Endothelial cell of umbilical vein (primary cell): ENCODE measurements at regions not wholly inside any gene's neighbourhood (a gene's known extent, or its start where the extent isn't known, plus 50 kb on each side); places are given as distances from the start of the nearest gene placed in this dataset.

Experiments
- BruUV-seq: library from RNA; stranded (reverse); fragments of 400-500 nt; replicated peaks from 2 replicates; lab custom pipeline; 2021; lab: Mats Ljungman, UMichigan
- CTCF ChIA-PET: fragments of 300-600, 350-600 bp; sonication (Branson Sonifier 250); formaldehyde crosslinking; loops from one replicate; lab custom pipeline; 2021; ENCODE audit warnings: antibody characterized with exemption, inconsistent platforms; lab: Charles Lee
- POLR2A ChIA-PET: fragments of 300-600, 350-600 bp; sonication (Branson Sonifier 250); formaldehyde crosslinking; loops from one replicate; lab custom pipeline; 2021; ENCODE audit warnings: antibody characterized with exemption, inconsistent platforms; lab: Charles Lee
- DNase-seq: peaks from one replicate; pipeline ENCODE4 v3.0.0-alpha.2; 2011; ENCODE audit warnings: low read depth, low spot score
- FAIRE-seq: peaks from 2 replicates; lab custom pipeline; 2011; peaks lifted over from hg19 to GRCh38; lab: Jason Lieb, UNC
- H2AFZ ChIP-seq: 2 replicates; pipeline ENCODE4 v1.6.0; 2012; ENCODE audit warnings: low read depth, low read length, control low read depth, inconsistent platforms
- H3K27ac ChIP-seq: 2 replicates; pipeline ENCODE4 v1.5.1; 2011; ENCODE audit warnings: low read depth, mild to moderate bottlenecking, control low read depth, low read length, moderate library complexity; ENCODE audit not compliant: insufficient read depth
- H3K27me3 ChIP-seq, 2 experiments: 2 replicates each; pipeline versions ENCODE4 v1.6.0 to v1.6.1; 2011; ENCODE audit warnings: low read length in 2 of 2, mixed read lengths in 1 of 2; ENCODE audit not compliant: control insufficient read depth in 2 of 2, insufficient read depth in 2 of 2
- H3K36me3 ChIP-seq, 2 experiments: 2 replicates in 1 of 2; 3 replicates in 1 of 2; pipeline ENCODE4 v1.5.1; 2011; ENCODE audit warnings: low read length in 2 of 2, mild to moderate bottlenecking in 1 of 2, moderate library complexity in 1 of 2; ENCODE audit not compliant: control insufficient read depth in 2 of 2, insufficient read depth in 2 of 2; ENCODE audit errors: extremely low read depth in 1 of 2
- H3K4me1 ChIP-seq: 3 replicates; pipeline ENCODE4 v1.5.1; 2011; ENCODE audit warnings: mild to moderate bottlenecking, low read length; ENCODE audit not compliant: control insufficient read depth, insufficient read depth; ENCODE audit errors: extremely low read depth
- H3K4me2 ChIP-seq: 2 replicates; pipeline ENCODE4 v1.6.1; 2011; ENCODE audit warnings: low read length, control low read depth, mixed read lengths; ENCODE audit not compliant: insufficient read depth
- H3K4me3 ChIP-seq, 3 experiments: fragments of 200-600 bp in 1 of 3; sonication (generic), shearing (Covaris generic) in 1 of 3; replicated peaks in 1 of 3; 2 replicates each; pipeline ENCODE4 v1.5.1; 2011 to 2016; ENCODE audit warnings: control low read depth in 3 of 3, low read length in 3 of 3, mild to moderate bottlenecking in 2 of 3, inconsistent platforms in 1 of 3, low read depth in 1 of 3, moderate library complexity in 1 of 3; ENCODE audit not compliant: insufficient read depth in 1 of 3
- H3K79me2 ChIP-seq: 2 replicates; pipeline ENCODE4 v1.6.0; 2012; ENCODE audit warnings: low read length, inconsistent platforms; ENCODE audit not compliant: control insufficient read depth, insufficient read depth
- H3K9ac ChIP-seq: replicated peaks from 2 replicates; pipeline ENCODE3; 2011; ENCODE audit warnings: low read length, control low read depth; ENCODE audit not compliant: insufficient read depth; ENCODE audit errors: extremely low read depth
- H3K9me1 ChIP-seq: replicated peaks from 3 replicates; pipeline ENCODE4 v1.6.0; 2011; ENCODE audit warnings: mild to moderate bottlenecking, low read length; ENCODE audit not compliant: control insufficient read depth, insufficient read depth; ENCODE audit errors: extremely low read depth
- H3K9me3 ChIP-seq: replicated peaks from 2 replicates; pipeline ENCODE4 v1.5.1; 2012; ENCODE audit warnings: low read length, inconsistent platforms; ENCODE audit not compliant: control insufficient read depth, insufficient read depth
- H4K20me1 ChIP-seq: replicated peaks from 2 replicates; pipeline ENCODE3; 2011; ENCODE audit warnings: mild to moderate bottlenecking, low read length; ENCODE audit not compliant: control insufficient read depth, insufficient read depth; ENCODE audit errors: extremely low read depth
- EZH2 ChIP-seq: IDR thresholded peaks from 2 replicates; pipeline ENCODE4 v1.6.1; 2012; ENCODE audit warnings: borderline replicate concordance, low read depth, mild to moderate bottlenecking, moderate library complexity, low read length, inconsistent platforms; ENCODE audit not compliant: severe bottlenecking
- FOS ChIP-seq: IDR thresholded peaks from 2 replicates; pipeline ENCODE4 v1.6.1; 2011; ENCODE audit warnings: mild to moderate bottlenecking, low read length, moderate library complexity, borderline replicate concordance; ENCODE audit not compliant: insufficient read depth
- GATA2 ChIP-seq: IDR thresholded peaks from 2 replicates; pipeline ENCODE4 v1.7.0; 2011; ENCODE audit warnings: low read depth, mild to moderate bottlenecking, moderate library complexity, mixed read lengths, low read length; ENCODE audit not compliant: insufficient read length, insufficient read depth
- JUN ChIP-seq: IDR thresholded peaks from 2 replicates; pipeline ENCODE4 v1.6.1; 2011; ENCODE audit warnings: borderline replicate concordance, low read depth; ENCODE audit not compliant: insufficient read length, insufficient read depth
- MAX ChIP-seq: IDR thresholded peaks from 2 replicates; pipeline ENCODE4 v1.6.1; 2011; ENCODE audit not compliant: insufficient read depth, insufficient read length
- MYC ChIP-seq: IDR thresholded peaks from one replicate; pipeline ENCODE4 v1.6.1; 2011; ENCODE audit warnings: mild to moderate bottlenecking, low read depth, low read length
- POLR2A ChIP-seq: IDR thresholded peaks from 2 replicates; pipeline ENCODE4 v1.6.1; 2012; ENCODE audit warnings: low read depth, mild to moderate bottlenecking, control low read depth, low read length
- POLR2AphosphoS5 ChIP-seq: IDR thresholded peaks from 2 replicates; pipeline ENCODE4 v1.6.1; 2012; ENCODE audit warnings: low read depth, mild to moderate bottlenecking, control low read depth, low read length, moderate library complexity; ENCODE audit not compliant: insufficient read depth
- dilution Hi-C: fragments of 300-500 bp; cut with MboI; formaldehyde crosslinking; loops from one replicate; pipeline ENCODE4 v1.15.0; 2019; ENCODE audit warnings: low sequenced_read_pairs; ENCODE audit not compliant: extremely low pct_ligation_motif_present
- intact Hi-C: fragments of 100-400 bp; cut with micrococcal nuclease; formaldehyde crosslinking; loops from one replicate; pipeline ENCODE4 v1.10.0; 2022
- TF ChIP-seq, protein P1 (sequence below), 2 donors: IDR thresholded peaks; 1 replicate in 1 of 2; 2 replicates in 1 of 2; pipeline ENCODE4 v1.5.1; 2011; ENCODE audit warnings: low read length in 2 of 2, mild to moderate bottlenecking in 2 of 2, moderate library complexity in 2 of 2, control low read depth in 1 of 2, inconsistent platforms in 1 of 2, low read depth in 1 of 2; ENCODE audit not compliant: insufficient read depth in 1 of 2; ENCODE audit errors: extremely low read depth in 1 of 2

DNA sequence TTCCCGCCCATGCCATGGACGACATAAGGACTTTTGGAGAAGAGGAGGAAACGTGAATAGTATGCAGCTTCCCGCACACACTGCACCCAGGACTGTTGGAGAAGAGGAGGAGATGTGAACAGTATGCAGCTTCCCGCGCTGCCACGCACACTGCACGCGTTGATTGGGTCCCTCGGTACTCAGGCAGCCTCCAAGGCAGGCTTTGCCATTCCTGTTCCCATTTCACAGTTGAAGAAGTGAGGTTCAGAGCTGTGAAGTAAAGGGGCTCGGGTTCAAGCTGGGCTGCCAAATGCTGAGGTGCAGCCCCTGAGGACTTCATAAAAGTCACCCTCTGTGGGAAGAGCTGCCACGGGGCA, 147.9 kb upstream of the FAM20C start:
- POLR2A ChIA-PET = no interaction called here
- Histone ChIP-seq H3K36me3 (no peaks in the 10 kb centered on the region), H3K9ac (no peak overlapping the region), H4K20me1 (no peaks in the 10 kb centered on the region), H2AFZ (no peak overlapping the region), H3K4me1 (no peaks in the 10 kb centered on the region), H3K9me3 (no peaks in the 10 kb centered on the region), H3K4me2 (no peak overlapping the region), H3K27me3 (peaks cover 5 to 20% of the 10 kb centered on the region in 2 experiments), H3K27ac (no peak overlapping the region), H3K9me1 (no peaks in the 10 kb centered on the region), H3K4me3 (no peak overlapping the region), H3K79me2 (no peaks in the 10 kb centered on the region)
- dilution Hi-C loops (no loop called here), intact Hi-C loops (no loop called here)
- no TSS peak for BruUV-seq
- CTCF ChIA-PET = no interaction called here
- no peak for TF ChIP-seq MYC
- TF ChIP-seq, protein P1, sequence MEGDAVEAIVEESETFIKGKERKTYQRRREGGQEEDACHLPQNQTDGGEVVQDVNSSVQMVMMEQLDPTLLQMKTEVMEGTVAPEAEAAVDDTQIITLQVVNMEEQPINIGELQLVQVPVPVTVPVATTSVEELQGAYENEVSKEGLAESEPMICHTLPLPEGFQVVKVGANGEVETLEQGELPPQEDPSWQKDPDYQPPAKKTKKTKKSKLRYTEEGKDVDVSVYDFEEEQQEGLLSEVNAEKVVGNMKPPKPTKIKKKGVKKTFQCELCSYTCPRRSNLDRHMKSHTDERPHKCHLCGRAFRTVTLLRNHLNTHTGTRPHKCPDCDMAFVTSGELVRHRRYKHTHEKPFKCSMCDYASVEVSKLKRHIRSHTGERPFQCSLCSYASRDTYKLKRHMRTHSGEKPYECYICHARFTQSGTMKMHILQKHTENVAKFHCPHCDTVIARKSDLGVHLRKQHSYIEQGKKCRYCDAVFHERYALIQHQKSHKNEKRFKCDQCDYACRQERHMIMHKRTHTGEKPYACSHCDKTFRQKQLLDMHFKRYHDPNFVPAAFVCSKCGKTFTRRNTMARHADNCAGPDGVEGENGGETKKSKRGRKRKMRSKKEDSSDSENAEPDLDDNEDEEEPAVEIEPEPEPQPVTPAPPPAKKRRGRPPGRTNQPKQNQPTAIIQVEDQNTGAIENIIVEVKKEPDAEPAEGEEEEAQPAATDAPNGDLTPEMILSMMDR (IDR thresholded peaks at IDR 0.05; ENCODE audit: extremely low read depth in 1 of 2, insufficient read depth in 1 of 2, low read depth in 1 of 2, low read length in 2 of 2) = no peak
- no peak for DNase-seq
- no peak for FAIRE-seq

DNA sequence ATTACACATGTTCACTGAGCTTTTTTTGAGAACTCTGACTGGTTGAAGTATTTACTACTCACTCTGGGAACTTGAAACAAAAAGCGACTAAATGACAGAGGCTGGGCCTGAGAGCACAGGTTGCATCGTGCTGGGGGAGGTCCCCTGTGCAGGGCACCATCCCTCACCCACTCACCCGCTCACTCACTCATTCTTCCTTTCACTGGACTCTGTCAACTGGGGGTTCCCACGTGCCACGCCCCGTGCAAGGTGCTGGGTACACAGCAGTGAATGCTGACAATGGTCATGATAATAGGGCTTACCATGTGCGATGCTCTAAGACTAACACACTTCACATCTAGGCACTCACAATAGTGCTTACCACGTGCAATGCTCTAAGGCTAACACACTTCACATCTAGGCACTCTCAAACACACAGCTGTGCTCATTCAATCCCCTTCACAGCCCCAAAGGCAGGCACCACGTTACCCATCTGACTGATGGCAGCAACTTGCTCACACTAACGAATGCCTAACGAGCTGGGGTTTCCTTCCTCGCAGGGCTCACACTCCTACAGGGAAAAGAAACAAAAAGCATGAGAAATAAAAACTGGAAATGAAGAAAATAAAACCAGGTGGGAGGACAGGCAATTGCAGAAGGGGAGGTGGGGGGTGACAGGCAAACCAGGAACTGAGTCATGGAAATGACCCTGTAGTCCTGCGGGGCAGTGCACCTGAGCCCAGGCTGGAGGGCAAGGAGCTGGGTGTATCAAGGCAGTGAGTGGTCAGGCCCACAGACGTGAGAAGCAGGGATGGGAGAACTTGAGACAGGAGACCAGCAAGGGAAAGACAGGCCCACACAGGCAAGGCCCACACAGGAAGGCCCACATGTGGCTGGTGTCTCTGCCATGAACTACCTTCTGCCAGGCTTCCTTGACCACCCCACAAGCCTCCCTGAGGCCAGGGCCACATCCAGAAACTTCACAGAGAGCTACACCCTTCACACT, 147.0 kb upstream of the FAM20C start:
- no peak overlapping the region for H3K4me3 ChIP-seq
- FAIRE-seq (no peak), DNase-seq (no peak)
- no peaks in the 10 kb centered on the region for H3K4me1 ChIP-seq
- no peak overlapping the region for H3K4me2 ChIP-seq
- peaks cover 5 to 20% of the 10 kb centered on the region in 2 experiments for H3K27me3 ChIP-seq
- no peaks in the 10 kb centered on the region for H3K9me1 ChIP-seq
- intact Hi-C loops (no loop called here), dilution Hi-C loops (no loop called here)
- ChIA-PET POLR2A (no interaction called here), CTCF (no interaction called here)
- no peaks in the 10 kb centered on the region for H3K79me2 ChIP-seq
- no peaks in the 10 kb centered on the region for H4K20me1 ChIP-seq
- H3K9ac ChIP-seq = no peak overlapping the region
- H3K27ac ChIP-seq = no peak overlapping the region
- no peaks in the 10 kb centered on the region for H3K36me3 ChIP-seq
- no peaks in the 10 kb centered on the region for H3K9me3 ChIP-seq
- no peak for TF ChIP-seq MYC
- TF ChIP-seq JUN = no peak
- TF ChIP-seq EZH2 = no peak
- TF ChIP-seq, protein P1 (IDR thresholded peaks at IDR 0.05; ENCODE audit: extremely low read depth in 1 of 2, insufficient read depth in 1 of 2, low read depth in 1 of 2, low read length in 2 of 2) = no peak
- TF ChIP-seq POLR2A = no peak
- no peak for TF ChIP-seq MAX
- TF ChIP-seq FOS = no peak
- no peak for TF ChIP-seq POLR2AphosphoS5
- TF ChIP-seq GATA2 = no peak
- no TSS peak for BruUV-seq
- H2AFZ ChIP-seq = no peak overlapping the region
